Testis (tissue), 2 donors: ENCODE measurements at regions not wholly inside any gene's neighbourhood (a gene's known extent, or its start where the extent isn't known, plus 50 kb on each side); places are given as distances from the start of the nearest gene placed in this dataset.

Source experiments
- POLR2A ChIP-seq: fragments of 450-650 bp; IDR thresholded peaks from one replicate; pipeline ENCODE4 v1.6.1; 2017; ENCODE audit warnings: antibody characterized with exemption, mild to moderate bottlenecking, moderate library complexity
- TF ChIP-seq, protein P1 (sequence below), 3 experiments: fragments of 450-650 bp in 2 of 3; fragments of 200-600 bp in 1 of 3; sonication (generic) in 1 of 3; IDR thresholded peaks; one replicate each; pipeline ENCODE4 v1.5.1; 2016 to 2019; ENCODE audit warnings: antibody characterized with exemption in 3 of 3, mild to moderate bottlenecking in 2 of 3, moderate library complexity in 1 of 3

DNA sequence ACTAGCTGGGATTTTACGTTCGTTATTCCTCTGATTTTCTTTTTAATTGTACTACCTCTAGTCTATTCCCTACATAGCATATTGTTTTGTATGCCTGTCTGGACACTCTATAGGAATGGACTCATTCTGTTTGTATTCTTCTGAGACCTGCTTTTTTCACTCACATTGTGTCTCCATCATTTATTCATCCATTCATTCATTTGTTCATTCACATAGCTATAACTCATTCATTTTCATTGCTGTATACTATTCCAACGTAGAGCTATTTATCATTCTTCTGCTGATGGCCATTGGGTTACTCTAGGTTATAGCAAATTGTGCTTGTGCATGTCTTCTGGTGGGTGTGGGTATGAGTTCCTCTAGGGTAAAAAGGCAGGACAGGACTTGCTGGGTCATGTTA is 74.0 kb upstream of the SLC6A6 start:
- TF ChIP-seq, protein P1, sequence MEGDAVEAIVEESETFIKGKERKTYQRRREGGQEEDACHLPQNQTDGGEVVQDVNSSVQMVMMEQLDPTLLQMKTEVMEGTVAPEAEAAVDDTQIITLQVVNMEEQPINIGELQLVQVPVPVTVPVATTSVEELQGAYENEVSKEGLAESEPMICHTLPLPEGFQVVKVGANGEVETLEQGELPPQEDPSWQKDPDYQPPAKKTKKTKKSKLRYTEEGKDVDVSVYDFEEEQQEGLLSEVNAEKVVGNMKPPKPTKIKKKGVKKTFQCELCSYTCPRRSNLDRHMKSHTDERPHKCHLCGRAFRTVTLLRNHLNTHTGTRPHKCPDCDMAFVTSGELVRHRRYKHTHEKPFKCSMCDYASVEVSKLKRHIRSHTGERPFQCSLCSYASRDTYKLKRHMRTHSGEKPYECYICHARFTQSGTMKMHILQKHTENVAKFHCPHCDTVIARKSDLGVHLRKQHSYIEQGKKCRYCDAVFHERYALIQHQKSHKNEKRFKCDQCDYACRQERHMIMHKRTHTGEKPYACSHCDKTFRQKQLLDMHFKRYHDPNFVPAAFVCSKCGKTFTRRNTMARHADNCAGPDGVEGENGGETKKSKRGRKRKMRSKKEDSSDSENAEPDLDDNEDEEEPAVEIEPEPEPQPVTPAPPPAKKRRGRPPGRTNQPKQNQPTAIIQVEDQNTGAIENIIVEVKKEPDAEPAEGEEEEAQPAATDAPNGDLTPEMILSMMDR (IDR thresholded peaks at IDR 0.05) = no peak
- TF ChIP-seq POLR2A = no peak
